ENCODE measurements at regions not wholly inside any gene's neighbourhood (a gene's known extent, or its start where the extent isn't known, plus 50 kb on each side); places are given as distances from the start of the nearest gene placed in this dataset.
"Not testable (repeated sequence)": the region's sequence is repeated elsewhere in the genome, so short reads cannot be mapped to it uniquely, and the experiment has no call there.

- not testable (repeated sequence) for DNase-seq
Observed at GRCh38 chr3:185306286-185306685, 52.4 kb upstream of the EHHADH start.

GRCh38 chr3:185306847-185307246 is 53.0 kb upstream of the EHHADH start:
- no peak for DNase-seq

DNA sequence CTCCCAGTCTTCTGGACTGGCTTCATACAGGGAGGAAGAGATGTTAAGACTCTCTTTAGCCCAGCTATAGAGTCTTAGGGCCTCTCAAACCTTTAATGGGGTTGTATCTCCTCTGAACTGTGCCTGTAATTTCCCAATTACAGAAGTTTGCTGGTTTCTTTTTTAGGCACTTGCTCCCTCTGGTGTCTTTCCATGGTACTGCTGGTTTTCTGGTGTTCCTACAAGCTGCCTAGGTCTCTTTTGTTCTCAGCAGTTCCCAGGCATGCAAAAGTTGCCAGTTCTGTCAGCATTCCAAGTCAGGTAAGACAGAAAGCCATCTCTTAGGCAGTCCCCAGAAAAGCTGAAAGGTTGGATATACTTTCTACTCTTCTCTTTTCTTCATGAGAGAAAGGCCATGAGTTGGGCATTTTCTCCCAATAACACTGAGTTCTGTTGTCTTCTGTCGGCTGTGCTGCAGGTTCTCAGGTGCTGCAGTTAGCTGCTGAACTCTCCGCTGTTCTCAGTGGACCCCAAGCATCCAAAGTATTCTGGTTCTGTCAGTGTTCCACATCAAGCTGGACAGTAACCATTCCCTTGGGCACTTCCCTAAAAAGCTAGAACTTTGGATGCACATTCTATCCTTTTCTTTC is 54.4 kb upstream of the EHHADH start:
- peak; percentile 37 for DNase-seq

DNA sequence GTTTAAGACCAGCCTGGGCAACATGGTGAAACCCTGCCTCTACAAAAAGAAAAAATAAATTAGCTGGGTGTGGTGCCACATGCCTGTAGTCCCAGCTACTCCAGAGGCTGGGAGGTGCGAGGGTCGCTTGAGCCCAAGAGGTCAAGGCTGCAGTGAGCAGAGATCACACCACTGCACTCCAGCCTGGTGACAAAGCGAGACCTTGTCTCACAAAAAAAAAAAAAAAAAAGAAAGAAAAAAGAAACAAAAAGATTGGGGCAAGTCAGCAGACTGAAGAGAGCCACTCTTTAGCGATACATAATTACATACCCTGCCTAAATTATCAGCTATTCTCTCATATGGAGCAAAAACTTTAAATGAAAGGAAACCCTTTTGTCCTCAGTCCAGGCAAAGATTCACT is 53.6 kb upstream of the MAP3K13 start:
- no peak for DNase-seq

GRCh38 chr3:185309795-185310194 is 53.1 kb upstream of the MAP3K13 start:
- DNase-seq = no peak

GRCh38 chr3:185311991-185312390 is 50.9 kb upstream of the MAP3K13 start:
- DNase-seq = no peak

Measured in 8988T (cell line).